ENCODE measurements at regions not wholly inside any gene's neighbourhood (a gene's known extent, or its start where the extent isn't known, plus 50 kb on each side); places are given as distances from the start of the nearest gene placed in this dataset.
"Not testable (repeated sequence)": the region's sequence is repeated elsewhere in the genome, so short reads cannot be mapped to it uniquely, and the experiment has no call there.

- no peaks in the 10 kb centered on the region for H3K9me3 ChIP-seq (ENCODE audit: control insufficient read depth in 1 of 2, low read length in 2 of 2)
- H3K4me1 ChIP-seq (ENCODE audit: control insufficient read depth in 1 of 2, insufficient read depth in 2 of 2, low read length in 2 of 2): no peaks in the 10 kb centered on the region
- H3K27ac ChIP-seq (ENCODE audit: low read length): no peak overlapping the region
- no peaks in the 10 kb centered on the region for H3K36me3 ChIP-seq (ENCODE audit: control insufficient read depth in 1 of 2, insufficient read depth in 2 of 2, low read length in 2 of 2)
- H3K27me3 ChIP-seq (ENCODE audit: low read depth, low read length): no peaks in the 10 kb centered on the region
- H3K4me3 ChIP-seq (ENCODE audit: low read depth in 1 of 2, low read length in 2 of 2): no peak overlapping the region
Measured at GRCh38 chr3:26233374-26233773, 389.2 kb upstream of the LRRC3B start.

GRCh38 chr3:26236531-26236930, 386.0 kb upstream of the LRRC3B start:
- no peaks in the 10 kb centered on the region for H3K4me1 ChIP-seq (ENCODE audit: control insufficient read depth in 1 of 2, insufficient read depth in 2 of 2, low read length in 2 of 2)
- no peaks in the 10 kb centered on the region for H3K36me3 ChIP-seq (ENCODE audit: control insufficient read depth in 1 of 2, insufficient read depth in 2 of 2, low read length in 2 of 2)
- H3K27ac ChIP-seq (ENCODE audit: low read length): no peak overlapping the region
- no peaks in the 10 kb centered on the region for H3K9me3 ChIP-seq (ENCODE audit: control insufficient read depth in 1 of 2, low read length in 2 of 2)
- no peaks in the 10 kb centered on the region for H3K27me3 ChIP-seq (ENCODE audit: low read depth, low read length)
- no peak overlapping the region for H3K4me3 ChIP-seq (ENCODE audit: low read depth in 1 of 2, low read length in 2 of 2)

DNA sequence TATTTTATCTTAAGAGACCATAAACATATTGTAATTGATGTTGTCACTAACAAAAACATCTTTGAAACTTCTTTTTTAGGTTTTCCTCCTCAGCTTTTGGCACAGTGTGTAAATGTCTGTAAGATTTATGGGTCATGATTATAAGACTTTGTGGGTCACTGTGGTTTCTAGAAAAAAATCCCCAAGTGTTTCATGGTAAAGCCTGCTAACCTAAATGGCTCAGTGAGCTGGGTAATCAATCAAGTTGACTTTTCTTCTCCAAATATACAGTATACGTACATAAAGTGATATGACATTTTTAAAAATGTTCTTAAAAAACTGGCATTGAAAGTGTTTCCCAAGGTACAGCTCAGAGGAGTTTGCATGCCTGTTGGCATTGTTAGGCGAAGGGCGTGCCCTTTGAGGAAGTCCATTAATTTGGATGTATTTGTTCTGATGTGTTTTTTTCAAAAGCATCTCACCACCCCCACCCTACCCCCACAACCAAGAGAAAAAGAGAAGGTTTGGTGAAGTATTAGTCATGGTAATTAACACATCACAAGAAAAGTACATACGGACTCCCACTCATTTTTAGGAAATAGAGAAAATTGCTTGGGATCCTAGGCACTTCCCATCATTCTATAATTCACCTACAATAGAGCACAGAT, 385.4 kb upstream of the LRRC3B start:
- no peaks in the 10 kb centered on the region for H3K36me3 ChIP-seq (ENCODE audit: control insufficient read depth in 1 of 2, insufficient read depth in 2 of 2, low read length in 2 of 2)

GRCh38 chr3:26244586-26244985, 378.0 kb upstream of the LRRC3B start:
- not testable (repeated sequence) for H3K36me3 ChIP-seq (ENCODE audit: control insufficient read depth in 1 of 2, insufficient read depth in 2 of 2, low read length in 2 of 2); H3K9me3 ChIP-seq (ENCODE audit: control insufficient read depth in 1 of 2, low read length in 2 of 2); H3K27me3 ChIP-seq (ENCODE audit: low read depth, low read length); H3K4me1 ChIP-seq (ENCODE audit: control insufficient read depth in 1 of 2, insufficient read depth in 2 of 2, low read length in 2 of 2); H3K4me3 ChIP-seq (ENCODE audit: low read depth in 1 of 2, low read length in 2 of 2); H3K27ac ChIP-seq (ENCODE audit: low read length)

More for the DNA sequence above, 385.4 kb upstream of the LRRC3B start:
- no peak overlapping the region for H3K4me3 ChIP-seq (ENCODE audit: low read depth in 1 of 2, low read length in 2 of 2)
- no peaks in the 10 kb centered on the region for H3K27me3 ChIP-seq (ENCODE audit: low read depth, low read length)
- no peak overlapping the region for H3K27ac ChIP-seq (ENCODE audit: low read length)
- no peaks in the 10 kb centered on the region for H3K4me1 ChIP-seq (ENCODE audit: control insufficient read depth in 1 of 2, insufficient read depth in 2 of 2, low read length in 2 of 2)
- H3K9me3 ChIP-seq (ENCODE audit: control insufficient read depth in 1 of 2, low read length in 2 of 2): no peaks in the 10 kb centered on the region

DNA sequence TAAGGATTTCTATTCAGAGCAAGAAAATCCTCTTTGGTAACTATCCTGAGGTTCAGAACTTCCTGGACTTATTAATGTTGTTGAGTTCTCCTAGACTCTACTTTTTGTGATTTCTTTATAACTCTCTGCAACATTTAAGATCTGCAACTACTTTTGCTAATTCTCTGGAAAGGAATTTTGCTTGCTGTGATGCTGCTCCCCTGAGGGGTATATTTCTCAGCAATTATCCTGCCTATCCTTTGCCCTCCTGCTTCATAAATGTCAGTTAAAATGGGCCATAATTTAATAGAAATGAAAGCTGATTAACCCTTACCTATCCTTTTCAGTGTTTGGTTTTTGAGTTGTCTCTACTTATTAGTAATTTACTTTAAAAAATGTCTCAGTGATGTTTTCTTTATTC, 377.3 kb upstream of the LRRC3B start:
- Histone ChIP-seq H3K27ac (ENCODE audit: low read length) (no peak overlapping the region), H3K36me3 (ENCODE audit: control insufficient read depth in 1 of 2, insufficient read depth in 2 of 2, low read length in 2 of 2) (no peaks in the 10 kb centered on the region), H3K4me1 (ENCODE audit: control insufficient read depth in 1 of 2, insufficient read depth in 2 of 2, low read length in 2 of 2) (no peaks in the 10 kb centered on the region), H3K27me3 (ENCODE audit: low read depth, low read length) (no peaks in the 10 kb centered on the region), H3K9me3 (ENCODE audit: control insufficient read depth in 1 of 2, low read length in 2 of 2) (no peaks in the 10 kb centered on the region), H3K4me3 (ENCODE audit: low read depth in 1 of 2, low read length in 2 of 2) (no peak overlapping the region)

DNA sequence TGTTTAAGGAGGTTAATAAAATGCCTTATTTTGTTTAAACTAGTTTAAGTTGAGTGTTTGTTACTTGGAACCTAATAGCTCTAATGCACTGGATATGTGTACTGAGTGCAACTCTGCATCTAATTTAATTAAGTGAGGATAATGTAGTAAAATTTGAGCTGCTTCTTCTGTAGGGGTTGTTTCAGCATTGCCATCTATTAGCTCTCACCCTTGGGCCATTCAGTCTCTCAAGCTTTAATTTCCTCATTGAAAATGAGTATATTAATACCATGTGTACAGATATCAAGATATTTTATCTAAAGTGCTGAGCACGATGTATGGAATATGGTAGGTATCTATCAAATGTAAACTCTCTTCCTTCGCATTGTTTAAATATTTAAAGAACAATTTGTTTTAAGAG, 375.7 kb upstream of the LRRC3B start:
- Histone ChIP-seq H3K4me1 (ENCODE audit: control insufficient read depth in 1 of 2, insufficient read depth in 2 of 2, low read length in 2 of 2) (no peaks in the 10 kb centered on the region), H3K27me3 (ENCODE audit: low read depth, low read length) (no peaks in the 10 kb centered on the region), H3K4me3 (ENCODE audit: low read depth in 1 of 2, low read length in 2 of 2) (no peak overlapping the region), H3K27ac (ENCODE audit: low read length) (no peak overlapping the region), H3K36me3 (ENCODE audit: control insufficient read depth in 1 of 2, insufficient read depth in 2 of 2, low read length in 2 of 2) (no peaks in the 10 kb centered on the region), H3K9me3 (ENCODE audit: control insufficient read depth in 1 of 2, low read length in 2 of 2) (no peaks in the 10 kb centered on the region)

DNA sequence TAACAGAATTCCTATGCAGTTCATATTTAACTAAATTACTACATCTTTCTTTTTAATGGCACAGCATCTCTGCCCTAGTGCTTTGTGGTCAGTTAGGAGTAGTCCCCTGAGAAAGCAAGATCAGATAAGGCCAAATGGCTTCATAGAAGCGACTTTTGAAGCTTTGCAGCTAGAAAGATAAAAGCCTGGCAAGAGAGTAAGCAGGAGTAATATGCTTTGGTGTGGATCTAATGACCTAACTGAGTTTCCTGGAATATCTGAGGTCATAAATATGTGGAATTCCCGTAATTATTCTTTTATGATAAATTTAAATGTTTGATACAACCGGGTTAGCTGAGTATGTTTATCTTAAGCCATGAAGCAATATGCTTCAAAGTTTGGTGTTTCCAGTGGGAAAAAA, 374.9 kb upstream of the LRRC3B start:
- no peak overlapping the region for H3K4me3 ChIP-seq (ENCODE audit: low read depth in 1 of 2, low read length in 2 of 2)
- no peaks in the 10 kb centered on the region for H3K9me3 ChIP-seq (ENCODE audit: control insufficient read depth in 1 of 2, low read length in 2 of 2)
- no peaks in the 10 kb centered on the region for H3K27me3 ChIP-seq (ENCODE audit: low read depth, low read length)
- H3K4me1 ChIP-seq (ENCODE audit: control insufficient read depth in 1 of 2, insufficient read depth in 2 of 2, low read length in 2 of 2): no peaks in the 10 kb centered on the region
- no peaks in the 10 kb centered on the region for H3K36me3 ChIP-seq (ENCODE audit: control insufficient read depth in 1 of 2, insufficient read depth in 2 of 2, low read length in 2 of 2)
- no peak overlapping the region for H3K27ac ChIP-seq (ENCODE audit: low read length)

- Histone ChIP-seq H3K36me3 (ENCODE audit: control insufficient read depth in 1 of 2, insufficient read depth in 2 of 2, low read length in 2 of 2) (no peaks in the 10 kb centered on the region), H3K27me3 (ENCODE audit: low read depth, low read length) (no peaks in the 10 kb centered on the region), H3K4me1 (ENCODE audit: control insufficient read depth in 1 of 2, insufficient read depth in 2 of 2, low read length in 2 of 2) (no peaks in the 10 kb centered on the region), H3K4me3 (ENCODE audit: low read depth in 1 of 2, low read length in 2 of 2) (no peak overlapping the region), H3K9me3 (ENCODE audit: control insufficient read depth in 1 of 2, low read length in 2 of 2) (no peaks in the 10 kb centered on the region), H3K27ac (ENCODE audit: low read length) (no peak overlapping the region)
Measured at GRCh38 chr3:26252001-26252400, 370.6 kb upstream of the LRRC3B start.

GRCh38 chr3:26256224-26256623, 366.3 kb upstream of the LRRC3B start:
- Histone ChIP-seq H3K4me3 (ENCODE audit: low read depth in 1 of 2, low read length in 2 of 2) (no peak overlapping the region), H3K36me3 (ENCODE audit: control insufficient read depth in 1 of 2, insufficient read depth in 2 of 2, low read length in 2 of 2) (no peaks in the 10 kb centered on the region), H3K27me3 (ENCODE audit: low read depth, low read length) (no peaks in the 10 kb centered on the region), H3K27ac (ENCODE audit: low read length) (no peak overlapping the region), H3K4me1 (ENCODE audit: control insufficient read depth in 1 of 2, insufficient read depth in 2 of 2, low read length in 2 of 2) (no peaks in the 10 kb centered on the region), H3K9me3 (ENCODE audit: control insufficient read depth in 1 of 2, low read length in 2 of 2) (no peaks in the 10 kb centered on the region)

DNA sequence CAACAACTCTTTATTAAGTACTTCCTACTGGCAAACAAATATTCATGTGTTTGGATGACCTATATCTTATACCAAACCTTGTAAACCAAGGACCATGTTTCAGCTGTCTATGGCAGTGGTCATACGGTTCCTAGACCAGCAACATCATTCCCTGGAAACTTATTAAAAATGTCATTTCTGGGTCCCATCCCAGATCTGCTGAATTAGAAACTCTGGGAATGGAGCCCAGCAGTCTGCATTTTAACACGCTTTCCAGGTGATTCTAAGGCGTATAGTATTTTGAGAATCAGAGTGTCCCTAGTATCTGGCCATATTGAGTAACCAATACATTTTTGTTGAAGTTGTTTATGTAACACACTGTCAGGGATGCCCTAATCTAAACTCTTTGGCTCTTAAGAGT, 363.4 kb upstream of the LRRC3B start:
- Histone ChIP-seq H3K9me3 (ENCODE audit: control insufficient read depth in 1 of 2, low read length in 2 of 2) (no peaks in the 10 kb centered on the region), H3K27ac (ENCODE audit: low read length) (no peak overlapping the region), H3K4me3 (ENCODE audit: low read depth in 1 of 2, low read length in 2 of 2) (no peak overlapping the region), H3K27me3 (ENCODE audit: low read depth, low read length) (no peaks in the 10 kb centered on the region), H3K36me3 (ENCODE audit: control insufficient read depth in 1 of 2, insufficient read depth in 2 of 2, low read length in 2 of 2) (no peaks in the 10 kb centered on the region), H3K4me1 (ENCODE audit: control insufficient read depth in 1 of 2, insufficient read depth in 2 of 2, low read length in 2 of 2) (no peaks in the 10 kb centered on the region)

GRCh38 chr3:26260139-26260538, 362.4 kb upstream of the LRRC3B start:
- Histone ChIP-seq H3K27me3 (ENCODE audit: low read depth, low read length) (no peaks in the 10 kb centered on the region), H3K27ac (ENCODE audit: low read length) (no peak overlapping the region), H3K4me3 (ENCODE audit: low read depth in 1 of 2, low read length in 2 of 2) (no peak overlapping the region), H3K4me1 (ENCODE audit: control insufficient read depth in 1 of 2, insufficient read depth in 2 of 2, low read length in 2 of 2) (no peaks in the 10 kb centered on the region), H3K9me3 (ENCODE audit: control insufficient read depth in 1 of 2, low read length in 2 of 2) (no peaks in the 10 kb centered on the region), H3K36me3 (ENCODE audit: control insufficient read depth in 1 of 2, insufficient read depth in 2 of 2, low read length in 2 of 2) (no peaks in the 10 kb centered on the region)

DNA sequence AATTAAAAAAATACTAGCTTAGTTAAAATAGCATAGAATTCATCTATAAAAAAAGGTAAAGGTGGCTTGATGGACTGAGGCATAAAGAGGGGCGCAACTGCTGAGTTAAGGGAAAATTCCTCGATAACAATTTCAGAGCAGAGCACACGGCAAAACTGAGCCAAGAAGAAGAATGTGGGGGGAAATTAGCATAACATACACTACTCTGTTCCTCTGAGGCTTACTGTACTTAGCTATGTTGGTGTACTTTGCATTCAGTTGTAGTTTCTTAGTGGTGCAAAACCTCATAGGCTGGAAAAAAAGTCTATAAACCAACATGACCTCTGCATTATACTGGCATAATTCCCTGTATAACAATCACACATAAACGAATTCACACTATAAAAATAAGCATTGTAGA, 357.9 kb upstream of the LRRC3B start:
- Histone ChIP-seq H3K9me3 (ENCODE audit: control insufficient read depth in 1 of 2, low read length in 2 of 2) (no peaks in the 10 kb centered on the region), H3K4me1 (ENCODE audit: control insufficient read depth in 1 of 2, insufficient read depth in 2 of 2, low read length in 2 of 2) (no peaks in the 10 kb centered on the region), H3K36me3 (ENCODE audit: control insufficient read depth in 1 of 2, insufficient read depth in 2 of 2, low read length in 2 of 2) (no peaks in the 10 kb centered on the region), H3K4me3 (ENCODE audit: low read depth in 1 of 2, low read length in 2 of 2) (no peak overlapping the region), H3K27me3 (ENCODE audit: low read depth, low read length) (no peaks in the 10 kb centered on the region), H3K27ac (ENCODE audit: low read length) (no peak overlapping the region)

All from muscle layer of duodenum (tissue), 2 donors.